Fibroblast of villous mesenchyme (primary cell): ENCODE measurements at regions not wholly inside any gene's neighbourhood (a gene's known extent, or its start where the extent isn't known, plus 50 kb on each side); places are given as distances from the start of the nearest gene placed in this dataset.
A peak's percentile ranks its signal among the peaks of the same experiment; 100 is the strongest.

Experiments
- DNase-seq: peaks from one replicate; pipeline ENCODE4 v3.0.0-alpha.2; 2010; ENCODE audit warnings: low read depth
- H3K4me3 ChIP-seq: 2 replicates; pipeline ENCODE4 v1.5.1; 2011; ENCODE audit warnings: low read depth, mild to moderate bottlenecking, low read length
- TF ChIP-seq, protein P1 (sequence below): IDR thresholded peaks from 2 replicates; pipeline ENCODE4 v1.5.1; 2012; ENCODE audit warnings: low read depth, mild to moderate bottlenecking, low read length; ENCODE audit not compliant: insufficient read depth

DNA sequence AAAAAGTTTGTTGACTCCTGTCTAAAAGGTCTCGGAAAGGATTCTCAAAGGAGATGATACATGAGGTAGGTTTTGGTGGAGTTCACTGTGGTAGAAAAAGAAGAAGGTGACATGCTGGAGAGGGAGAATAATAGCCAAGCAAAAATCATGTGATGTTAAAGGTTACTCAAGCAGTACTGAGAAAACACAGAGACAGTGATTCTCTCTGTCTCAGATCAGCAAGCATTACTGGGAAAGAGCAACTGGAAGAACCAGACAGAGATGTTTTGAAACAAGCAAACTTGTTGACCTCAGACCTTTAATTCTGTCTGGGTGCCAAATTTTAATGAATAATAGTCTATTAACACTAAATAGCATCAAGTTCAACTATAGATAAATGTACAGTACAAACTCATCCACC lies 183.5 kb upstream of the PLEKHG7 start:
- DNase-seq = no peak
- TF ChIP-seq, protein P1, sequence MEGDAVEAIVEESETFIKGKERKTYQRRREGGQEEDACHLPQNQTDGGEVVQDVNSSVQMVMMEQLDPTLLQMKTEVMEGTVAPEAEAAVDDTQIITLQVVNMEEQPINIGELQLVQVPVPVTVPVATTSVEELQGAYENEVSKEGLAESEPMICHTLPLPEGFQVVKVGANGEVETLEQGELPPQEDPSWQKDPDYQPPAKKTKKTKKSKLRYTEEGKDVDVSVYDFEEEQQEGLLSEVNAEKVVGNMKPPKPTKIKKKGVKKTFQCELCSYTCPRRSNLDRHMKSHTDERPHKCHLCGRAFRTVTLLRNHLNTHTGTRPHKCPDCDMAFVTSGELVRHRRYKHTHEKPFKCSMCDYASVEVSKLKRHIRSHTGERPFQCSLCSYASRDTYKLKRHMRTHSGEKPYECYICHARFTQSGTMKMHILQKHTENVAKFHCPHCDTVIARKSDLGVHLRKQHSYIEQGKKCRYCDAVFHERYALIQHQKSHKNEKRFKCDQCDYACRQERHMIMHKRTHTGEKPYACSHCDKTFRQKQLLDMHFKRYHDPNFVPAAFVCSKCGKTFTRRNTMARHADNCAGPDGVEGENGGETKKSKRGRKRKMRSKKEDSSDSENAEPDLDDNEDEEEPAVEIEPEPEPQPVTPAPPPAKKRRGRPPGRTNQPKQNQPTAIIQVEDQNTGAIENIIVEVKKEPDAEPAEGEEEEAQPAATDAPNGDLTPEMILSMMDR = no peak
- no peak overlapping the region for H3K4me3 ChIP-seq

DNA sequence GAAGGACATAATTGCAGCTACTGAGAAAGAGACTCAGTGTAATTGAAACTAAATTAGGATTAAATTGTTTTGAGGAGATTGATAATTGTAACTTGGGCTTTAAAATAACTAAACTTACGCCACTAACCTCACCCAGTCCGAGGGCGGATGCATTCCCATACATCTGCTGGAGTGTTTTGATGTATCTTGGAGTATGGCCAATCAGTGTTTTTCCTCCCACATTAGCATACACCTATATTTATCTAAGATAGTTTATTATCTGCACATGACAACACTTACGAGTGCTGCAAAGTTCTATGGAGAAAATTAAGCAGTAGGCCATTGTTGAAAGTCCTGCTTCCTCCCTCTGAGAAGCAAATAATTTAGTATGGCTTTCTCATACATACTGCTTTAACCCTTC lies 184.7 kb upstream of the PLEKHG7 start:
- no peak overlapping the region for H3K4me3 ChIP-seq
- DNase-seq = no peak
- TF ChIP-seq, protein P1 = no peak

DNA sequence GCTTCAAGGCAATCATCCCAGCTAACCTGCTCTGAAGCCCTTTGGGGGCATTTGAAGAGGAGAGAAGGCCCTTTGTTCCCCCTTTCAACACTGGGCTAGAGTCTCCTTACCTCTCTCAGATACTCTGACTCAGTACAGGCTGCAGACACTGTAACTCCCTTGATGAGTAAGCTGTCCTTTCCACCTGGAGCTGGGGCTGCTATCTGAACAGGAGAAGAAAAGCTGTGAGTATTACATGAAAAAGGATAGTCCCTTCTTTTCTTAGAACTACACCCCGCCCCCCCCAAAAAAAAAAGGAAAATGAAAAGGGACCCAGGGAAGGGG lies 186.6 kb upstream of the PLEKHG7 start:
- no peak overlapping the region for H3K4me3 ChIP-seq
- TF ChIP-seq, protein P1 = no peak
- DNase-seq = no peak

DNA sequence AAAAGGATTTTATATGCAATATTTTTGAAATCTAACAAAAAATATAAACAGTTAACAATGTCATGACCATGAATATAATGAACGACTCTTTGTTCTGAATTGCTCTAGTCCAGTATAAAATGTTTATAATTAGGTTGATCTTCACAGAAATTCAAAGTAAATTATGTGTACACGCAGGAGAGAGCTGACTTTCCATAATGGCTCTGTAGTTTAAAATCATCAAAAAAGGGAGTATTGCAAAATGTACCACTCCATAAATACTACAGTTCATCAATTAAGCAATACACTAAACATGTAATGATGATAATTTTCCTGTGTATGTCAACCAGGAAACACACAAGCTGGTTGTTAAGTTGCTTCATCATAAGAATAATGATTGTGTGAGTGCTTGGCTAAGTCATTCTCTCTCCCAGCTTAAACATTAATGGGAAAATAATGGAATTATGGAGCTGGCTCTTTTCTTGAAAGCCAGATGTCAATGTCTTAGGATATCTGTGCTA lies 189.5 kb upstream of the PLEKHG7 start:
- DNase-seq = peak; percentile 20
- H3K4me3 ChIP-seq = no peak overlapping the region
- TF ChIP-seq, protein P1 = no peak

DNA sequence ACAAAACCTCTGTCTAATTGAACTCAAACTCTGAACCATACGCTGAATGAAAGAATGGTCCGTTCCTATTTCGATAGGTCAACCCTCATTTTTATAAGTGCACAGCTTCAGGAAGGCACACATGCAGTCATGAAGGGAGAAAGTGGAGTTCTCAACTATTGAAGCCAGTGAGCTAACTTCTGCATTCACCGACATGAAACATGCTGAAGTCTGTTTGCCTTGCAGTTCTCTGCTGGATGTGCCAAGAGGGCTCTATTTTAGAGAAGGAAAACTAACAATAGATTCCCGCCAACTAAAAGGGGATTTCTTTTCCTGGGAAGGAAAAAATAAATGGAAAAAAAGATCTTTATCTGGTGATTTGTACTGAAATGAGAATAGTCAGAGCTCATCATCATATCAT lies 191.0 kb upstream of the PLEKHG7 start:
- TF ChIP-seq, protein P1 = no peak
- DNase-seq = no peak
- H3K4me3 ChIP-seq = no peak overlapping the region

DNA sequence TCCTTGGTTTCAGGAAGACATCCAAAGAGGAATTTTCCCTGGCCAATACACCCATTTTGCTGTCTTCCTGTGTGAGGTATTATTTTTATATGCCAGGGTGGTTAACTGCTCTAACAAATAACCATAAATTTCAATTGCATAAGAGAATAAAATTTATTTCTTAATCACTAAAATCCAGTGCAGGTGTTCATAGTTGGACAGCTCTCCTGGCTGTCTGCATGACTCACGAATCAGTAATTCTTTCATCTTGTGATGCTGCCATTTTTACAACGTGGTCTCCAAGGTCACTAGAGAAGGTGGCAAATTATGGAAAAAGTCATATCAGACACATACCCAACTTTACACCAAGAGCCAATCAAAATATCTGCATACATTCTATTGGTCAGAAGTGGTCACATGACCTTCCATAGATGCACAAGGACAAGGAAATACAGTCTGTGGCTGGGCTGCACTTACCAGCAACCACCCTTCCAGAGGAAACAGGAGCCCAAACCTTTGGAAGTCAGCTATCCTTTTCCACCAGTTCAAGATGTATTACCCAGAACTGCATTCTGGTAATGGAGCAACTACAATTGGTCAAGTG lies 193.5 kb upstream of the PLEKHG7 start:
- TF ChIP-seq, protein P1 = no peak
- no peak overlapping the region for H3K4me3 ChIP-seq
- DNase-seq = no peak

DNA sequence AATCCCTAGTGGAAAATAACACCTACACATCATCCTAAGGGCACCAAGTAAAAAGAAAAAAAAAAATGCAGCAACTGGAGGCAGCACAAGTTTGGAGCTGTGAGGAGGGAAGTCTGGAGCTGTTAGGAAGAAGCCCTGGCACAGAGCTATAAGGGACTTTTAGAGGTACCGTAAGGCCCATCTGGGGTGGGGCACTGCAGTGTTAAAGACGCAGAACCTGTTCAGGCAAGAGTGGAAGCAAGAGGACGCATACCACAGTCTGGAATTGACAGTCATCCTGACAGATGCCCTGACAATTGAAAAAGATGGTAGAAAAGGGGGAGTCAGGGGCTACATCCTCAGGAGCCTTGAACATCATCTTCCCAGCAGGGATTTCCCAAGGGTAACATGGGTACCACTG lies 195.9 kb upstream of the PLEKHG7 start:
- no peak for DNase-seq

More for the DNA sequence above, 195.9 kb upstream of the PLEKHG7 start:
- H3K4me3 ChIP-seq = no peak overlapping the region
- TF ChIP-seq, protein P1 = no peak
